Mammary epithelial cell (primary cell): ENCODE measurements at regions not wholly inside any gene's neighbourhood (a gene's known extent, or its start where the extent isn't known, plus 50 kb on each side); places are given as distances from the start of the nearest gene placed in this dataset.
"Not testable (repeated sequence)": the region's sequence is repeated elsewhere in the genome, so short reads cannot be mapped to it uniquely, and the experiment has no call there.

Experiments used
- EZH2 ChIP-seq: IDR thresholded peaks from 2 replicates; pipeline ENCODE4 v1.6.1; 2012; ENCODE audit warnings: low read length, inconsistent platforms, borderline replicate concordance
- TF ChIP-seq, protein P1 (sequence below), 2 donors: IDR thresholded peaks in 1 of 2; conservative IDR thresholded peaks in 1 of 2; 2 replicates each; pipeline ENCODE4 v1.5.1; 2011 to 2012; ENCODE audit warnings: inconsistent platforms in 2 of 2, low read length in 2 of 2, mild to moderate bottlenecking in 2 of 2, control low read depth in 1 of 2, low read depth in 1 of 2; ENCODE audit not compliant: insufficient read depth in 1 of 2; ENCODE audit errors: extremely low read depth in 1 of 2

DNA sequence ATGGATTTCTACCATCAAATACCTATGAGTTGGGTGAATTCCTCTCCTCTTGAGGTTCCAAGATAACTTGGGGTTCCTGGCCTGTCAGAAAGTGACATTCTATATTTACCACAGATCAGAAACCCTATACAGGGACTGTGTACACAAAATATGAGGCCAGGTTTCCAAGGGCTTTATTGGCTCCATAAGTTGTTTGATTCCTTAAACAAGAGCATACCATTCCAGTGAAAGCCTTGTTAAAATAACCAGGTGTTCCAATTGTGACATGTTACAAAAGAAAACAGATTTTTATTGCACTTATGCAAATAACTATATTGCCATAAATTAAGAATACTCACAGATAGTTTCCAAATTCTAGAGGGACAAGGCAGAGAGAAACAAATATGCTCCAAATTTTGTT, 188.9 kb downstream of the FASLG start:
- TF ChIP-seq EZH2, result not testable (repeated sequence)
- TF ChIP-seq, protein P1, sequence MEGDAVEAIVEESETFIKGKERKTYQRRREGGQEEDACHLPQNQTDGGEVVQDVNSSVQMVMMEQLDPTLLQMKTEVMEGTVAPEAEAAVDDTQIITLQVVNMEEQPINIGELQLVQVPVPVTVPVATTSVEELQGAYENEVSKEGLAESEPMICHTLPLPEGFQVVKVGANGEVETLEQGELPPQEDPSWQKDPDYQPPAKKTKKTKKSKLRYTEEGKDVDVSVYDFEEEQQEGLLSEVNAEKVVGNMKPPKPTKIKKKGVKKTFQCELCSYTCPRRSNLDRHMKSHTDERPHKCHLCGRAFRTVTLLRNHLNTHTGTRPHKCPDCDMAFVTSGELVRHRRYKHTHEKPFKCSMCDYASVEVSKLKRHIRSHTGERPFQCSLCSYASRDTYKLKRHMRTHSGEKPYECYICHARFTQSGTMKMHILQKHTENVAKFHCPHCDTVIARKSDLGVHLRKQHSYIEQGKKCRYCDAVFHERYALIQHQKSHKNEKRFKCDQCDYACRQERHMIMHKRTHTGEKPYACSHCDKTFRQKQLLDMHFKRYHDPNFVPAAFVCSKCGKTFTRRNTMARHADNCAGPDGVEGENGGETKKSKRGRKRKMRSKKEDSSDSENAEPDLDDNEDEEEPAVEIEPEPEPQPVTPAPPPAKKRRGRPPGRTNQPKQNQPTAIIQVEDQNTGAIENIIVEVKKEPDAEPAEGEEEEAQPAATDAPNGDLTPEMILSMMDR (conservative IDR thresholded peaks at IDR 0.05 in 1 of 2, IDR thresholded peaks at IDR 0.05 in 1 of 2; ENCODE audit: extremely low read depth in 1 of 2, insufficient read depth in 1 of 2, low read depth in 1 of 2, low read length in 2 of 2), result not testable (repeated sequence)
